ENCODE measurements at regions not wholly inside any gene's neighbourhood (a gene's known extent, or its start where the extent isn't known, plus 50 kb on each side); places are given as distances from the start of the nearest gene placed in this dataset.
"Not testable (repeated sequence)": the region's sequence is repeated elsewhere in the genome, so short reads cannot be mapped to it uniquely, and the experiment has no call there.

- DNase-seq, result no peak
Observed at GRCh38 chr4:159006202-159006601, 96.7 kb upstream of the RAPGEF2 start.

- DNase-seq, result no peak
Observed at GRCh38 chr4:159008671-159009070, 94.2 kb upstream of the RAPGEF2 start.

GRCh38 chr4:159009521-159009920, 93.4 kb upstream of the RAPGEF2 start:
- DNase-seq, result no peak

GRCh38 chr4:159010100-159010499, 92.8 kb upstream of the RAPGEF2 start:
- no peak for DNase-seq

- peak; percentile 39 for DNase-seq
Observed at GRCh38 chr4:159010563-159011260, 92.2 kb upstream of the RAPGEF2 start.

- DNase-seq, result no peak
Observed at GRCh38 chr4:159012381-159012780, 90.5 kb upstream of the RAPGEF2 start.

- DNase-seq, result no peak
Observed at GRCh38 chr4:159013692-159014091, 89.2 kb upstream of the RAPGEF2 start.

GRCh38 chr4:159014859-159015258, 88.0 kb upstream of the RAPGEF2 start:
- no peak for DNase-seq

GRCh38 chr4:159015841-159016240, 87.0 kb upstream of the RAPGEF2 start:
- no peak for DNase-seq

GRCh38 chr4:159016593-159017024, 86.3 kb upstream of the RAPGEF2 start:
- no peak for DNase-seq

GRCh38 chr4:159017323-159018026, 85.4 kb upstream of the RAPGEF2 start:
- no peak for DNase-seq

- no peak for DNase-seq
Observed at GRCh38 chr4:159018062-159018629, 84.7 kb upstream of the RAPGEF2 start.

- DNase-seq, result peak; percentile 89
Observed at GRCh38 chr4:159019356-159019755, 83.5 kb upstream of the RAPGEF2 start.

GRCh38 chr4:159021597-159022385, 81.1 kb upstream of the RAPGEF2 start:
- DNase-seq, result no peak

GRCh38 chr4:159023741-159024140, 79.1 kb upstream of the RAPGEF2 start:
- no peak for DNase-seq

- DNase-seq, result peak; percentile 26
Observed at GRCh38 chr4:159024266-159024665, 78.6 kb upstream of the RAPGEF2 start.

- DNase-seq, result no peak
Observed at GRCh38 chr4:159024828-159025227, 78.1 kb upstream of the RAPGEF2 start.

- DNase-seq, result no peak
Observed at GRCh38 chr4:159026329-159026728, 76.5 kb upstream of the RAPGEF2 start.

- peak; percentile 55 for DNase-seq
Observed at GRCh38 chr4:159027535-159027934, 75.3 kb upstream of the RAPGEF2 start.

GRCh38 chr4:159029481-159029880, 73.4 kb upstream of the RAPGEF2 start:
- DNase-seq, result peak; percentile 52

- DNase-seq, result not testable (repeated sequence)
Observed at GRCh38 chr4:159030297-159030696, 72.6 kb upstream of the RAPGEF2 start.

- DNase-seq, result peak; percentile 17
Observed at GRCh38 chr4:159035570-159035969, 67.3 kb upstream of the RAPGEF2 start.

GRCh38 chr4:159038536-159038935, 64.3 kb upstream of the RAPGEF2 start:
- no peak for DNase-seq
